HepG2 (cell line): ENCODE measurements at regions not wholly inside any gene's neighbourhood (a gene's known extent, or its start where the extent isn't known, plus 50 kb on each side); places are given as distances from the start of the nearest gene placed in this dataset.

Source experiments
- CEBPG ChIP-seq: IDR thresholded peaks from 2 replicates; pipeline ENCODE4 v1.6.1; 2016
- IKZF1 ChIP-seq: fragments of 450-650 bp; IDR thresholded peaks from 2 replicates; pipeline ENCODE4 v1.7.1; 2016
- MTF1 ChIP-seq: sonication (generic); formaldehyde crosslinking; IDR thresholded peaks from 2 replicates; pipeline ENCODE4 v1.5.0; 2020; ENCODE audit warnings: missing genetic modification reagents
- POLR2A ChIP-seq, 2 experiments: IDR thresholded peaks; 2 replicates each; pipeline ENCODE4 v1.6.1; 2011; ENCODE audit warnings: low read depth in 2 of 2, low read length in 2 of 2, mild to moderate bottlenecking in 1 of 2, moderate library complexity in 1 of 2; ENCODE audit not compliant: insufficient read depth in 1 of 2
- POLR2AphosphoS5 ChIP-seq: IDR thresholded peaks from 2 replicates; pipeline ENCODE4 v1.6.1; 2012; ENCODE audit warnings: low read depth, low read length
- RAD51 ChIP-seq: fragments of 450-650 bp; IDR thresholded peaks from 2 replicates; pipeline ENCODE4 v1.6.1; 2016; ENCODE audit warnings: borderline replicate concordance
- SP1 ChIP-seq, 2 experiments: fragments of 450-650 bp in 1 of 2; sonication (generic) in 1 of 2; formaldehyde crosslinking in 1 of 2; IDR thresholded peaks; 2 replicates each; pipeline versions ENCODE4 v1.4.0 to v1.6.1; 2016 to 2020; ENCODE audit warnings: missing genetic modification reagents in 1 of 2
- ZC3H4 ChIP-seq: sonication (generic); formaldehyde crosslinking; IDR thresholded peaks from 2 replicates; pipeline ENCODE4 v1.4.0; 2020; ENCODE audit warnings: missing genetic modification reagents, borderline replicate concordance
- ZIK1 ChIP-seq: sonication (generic); formaldehyde crosslinking; IDR thresholded peaks from 2 replicates; pipeline ENCODE4 v1.5.0; 2020; ENCODE audit warnings: mild to moderate bottlenecking, low read depth, missing genetic modification reagents, borderline replicate concordance
- ZNF3 ChIP-seq: IDR thresholded peaks from 2 replicates; pipeline ENCODE4 v1.7.0; 2017; ENCODE audit warnings: inconsistent platforms
- ZNF350 ChIP-seq: sonication (generic); formaldehyde crosslinking; IDR thresholded peaks from 2 replicates; pipeline ENCODE4 v1.4.0; 2020; ENCODE audit warnings: mild to moderate bottlenecking, low read depth, missing genetic modification reagents, borderline replicate concordance
- TF ChIP-seq, protein P1 (sequence below): sonication (generic); formaldehyde crosslinking; IDR thresholded peaks from 2 replicates; pipeline ENCODE4 v1.5.0; 2020; ENCODE audit warnings: mild to moderate bottlenecking, missing genetic modification reagents, moderate library complexity

DNA sequence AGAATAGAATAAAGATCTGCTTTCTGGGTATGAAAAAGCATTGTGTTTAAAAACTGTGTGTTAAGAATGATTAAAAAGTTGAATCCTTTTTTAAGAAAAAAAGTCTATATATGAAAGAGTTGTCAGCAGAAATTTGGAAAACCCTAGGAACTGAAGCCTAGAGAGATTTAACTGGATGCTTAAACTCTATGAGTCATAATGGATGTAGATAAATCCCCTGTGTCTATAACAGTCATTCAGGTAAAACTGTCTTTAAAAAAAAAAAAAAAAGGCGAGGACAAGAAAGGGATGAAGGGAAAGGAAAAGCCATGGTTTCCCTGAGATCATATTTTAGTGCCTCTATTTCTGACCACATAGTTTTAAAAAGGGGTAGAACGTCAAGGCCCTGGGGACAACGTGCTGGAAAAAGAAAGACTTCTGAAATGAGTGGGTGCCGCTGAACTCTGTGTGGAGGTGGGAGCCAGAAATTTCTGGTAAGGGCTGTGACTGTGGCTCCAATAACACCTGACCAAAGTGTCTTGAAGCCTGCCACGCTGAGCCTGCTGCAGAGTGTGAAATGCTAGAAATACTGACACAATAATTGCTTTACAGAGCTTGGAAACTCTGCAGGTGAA, 302.6 kb upstream of the ARID1B start:
- no peak for TF ChIP-seq CEBPG (CRISPR knock-in tag)
- no peak for TF ChIP-seq POLR2A (IDR thresholded peaks at IDR 0.05; ENCODE audit: insufficient read depth in 1 of 2, low read depth in 2 of 2, low read length in 2 of 2)
- TF ChIP-seq SP1 (IDR thresholded peaks at IDR 0.05) = no peak
- TF ChIP-seq SP1 (CRISPR knock-in tag; IDR thresholded peaks at IDR 0.05) = no peak
- TF ChIP-seq, protein P1, sequence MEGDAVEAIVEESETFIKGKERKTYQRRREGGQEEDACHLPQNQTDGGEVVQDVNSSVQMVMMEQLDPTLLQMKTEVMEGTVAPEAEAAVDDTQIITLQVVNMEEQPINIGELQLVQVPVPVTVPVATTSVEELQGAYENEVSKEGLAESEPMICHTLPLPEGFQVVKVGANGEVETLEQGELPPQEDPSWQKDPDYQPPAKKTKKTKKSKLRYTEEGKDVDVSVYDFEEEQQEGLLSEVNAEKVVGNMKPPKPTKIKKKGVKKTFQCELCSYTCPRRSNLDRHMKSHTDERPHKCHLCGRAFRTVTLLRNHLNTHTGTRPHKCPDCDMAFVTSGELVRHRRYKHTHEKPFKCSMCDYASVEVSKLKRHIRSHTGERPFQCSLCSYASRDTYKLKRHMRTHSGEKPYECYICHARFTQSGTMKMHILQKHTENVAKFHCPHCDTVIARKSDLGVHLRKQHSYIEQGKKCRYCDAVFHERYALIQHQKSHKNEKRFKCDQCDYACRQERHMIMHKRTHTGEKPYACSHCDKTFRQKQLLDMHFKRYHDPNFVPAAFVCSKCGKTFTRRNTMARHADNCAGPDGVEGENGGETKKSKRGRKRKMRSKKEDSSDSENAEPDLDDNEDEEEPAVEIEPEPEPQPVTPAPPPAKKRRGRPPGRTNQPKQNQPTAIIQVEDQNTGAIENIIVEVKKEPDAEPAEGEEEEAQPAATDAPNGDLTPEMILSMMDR (CRISPR knock-in tag) = no peak
- TF ChIP-seq ZIK1 = no peak
- TF ChIP-seq MTF1 (CRISPR knock-in tag) = no peak
- no peak for TF ChIP-seq ZC3H4 (CRISPR knock-in tag)
- TF ChIP-seq IKZF1 = no peak
- no peak for TF ChIP-seq ZNF350 (CRISPR knock-in tag)
- TF ChIP-seq ZNF3 (CRISPR knock-in tag) = no peak
- no peak for TF ChIP-seq RAD51
- TF ChIP-seq POLR2AphosphoS5 = no peak
